Mammary epithelial cell (primary cell): ENCODE measurements at regions not wholly inside any gene's neighbourhood (a gene's known extent, or its start where the extent isn't known, plus 50 kb on each side); places are given as distances from the start of the nearest gene placed in this dataset.

Source experiments
- EZH2 ChIP-seq: IDR thresholded peaks from 2 replicates; pipeline ENCODE4 v1.6.1; 2012; ENCODE audit warnings: low read length, inconsistent platforms, borderline replicate concordance
- TF ChIP-seq, protein P1 (sequence below), 2 donors: IDR thresholded peaks in 1 of 2; conservative IDR thresholded peaks in 1 of 2; 2 replicates each; pipeline ENCODE4 v1.5.1; 2011 to 2012; ENCODE audit warnings: inconsistent platforms in 2 of 2, low read length in 2 of 2, mild to moderate bottlenecking in 2 of 2, control low read depth in 1 of 2, low read depth in 1 of 2; ENCODE audit not compliant: insufficient read depth in 1 of 2; ENCODE audit errors: extremely low read depth in 1 of 2

DNA sequence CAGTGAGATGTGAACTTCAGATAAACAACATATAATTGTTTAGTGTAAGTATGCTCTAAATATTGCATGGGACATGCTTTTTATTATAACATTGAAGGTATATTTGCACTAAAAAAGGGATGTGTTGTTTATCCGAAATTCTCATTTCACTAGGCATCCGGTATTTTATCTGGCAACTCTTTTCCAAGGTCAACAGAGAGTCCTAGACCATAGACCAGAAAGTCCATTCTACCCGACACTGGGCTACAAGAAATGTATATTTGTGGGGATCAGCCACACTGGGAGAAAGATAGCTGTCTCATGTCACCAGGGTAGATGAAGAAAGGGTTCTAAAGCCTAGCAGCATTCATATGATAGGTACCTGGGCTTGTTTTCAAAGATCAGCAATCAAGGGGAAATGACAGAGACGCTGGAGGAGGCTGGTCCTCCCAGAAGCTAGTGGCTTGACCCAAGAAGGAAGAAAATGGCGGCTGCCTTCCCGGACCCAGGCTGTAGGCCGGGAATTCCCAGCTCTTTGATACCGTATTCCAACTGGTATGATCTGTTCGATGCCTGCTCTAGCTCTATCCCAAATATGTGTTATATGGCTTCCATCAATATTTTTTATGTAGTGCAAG lies 161.1 kb upstream of the IRF2BP2 start:
- TF ChIP-seq, protein P1, sequence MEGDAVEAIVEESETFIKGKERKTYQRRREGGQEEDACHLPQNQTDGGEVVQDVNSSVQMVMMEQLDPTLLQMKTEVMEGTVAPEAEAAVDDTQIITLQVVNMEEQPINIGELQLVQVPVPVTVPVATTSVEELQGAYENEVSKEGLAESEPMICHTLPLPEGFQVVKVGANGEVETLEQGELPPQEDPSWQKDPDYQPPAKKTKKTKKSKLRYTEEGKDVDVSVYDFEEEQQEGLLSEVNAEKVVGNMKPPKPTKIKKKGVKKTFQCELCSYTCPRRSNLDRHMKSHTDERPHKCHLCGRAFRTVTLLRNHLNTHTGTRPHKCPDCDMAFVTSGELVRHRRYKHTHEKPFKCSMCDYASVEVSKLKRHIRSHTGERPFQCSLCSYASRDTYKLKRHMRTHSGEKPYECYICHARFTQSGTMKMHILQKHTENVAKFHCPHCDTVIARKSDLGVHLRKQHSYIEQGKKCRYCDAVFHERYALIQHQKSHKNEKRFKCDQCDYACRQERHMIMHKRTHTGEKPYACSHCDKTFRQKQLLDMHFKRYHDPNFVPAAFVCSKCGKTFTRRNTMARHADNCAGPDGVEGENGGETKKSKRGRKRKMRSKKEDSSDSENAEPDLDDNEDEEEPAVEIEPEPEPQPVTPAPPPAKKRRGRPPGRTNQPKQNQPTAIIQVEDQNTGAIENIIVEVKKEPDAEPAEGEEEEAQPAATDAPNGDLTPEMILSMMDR (conservative IDR thresholded peaks at IDR 0.05 in 1 of 2, IDR thresholded peaks at IDR 0.05 in 1 of 2; ENCODE audit: extremely low read depth in 1 of 2, insufficient read depth in 1 of 2, low read depth in 1 of 2, low read length in 2 of 2) = no peak
- TF ChIP-seq EZH2 = no peak
